SK-N-SH (cell line): ENCODE measurements at regions not wholly inside any gene's neighbourhood (a gene's known extent, or its start where the extent isn't known, plus 50 kb on each side); places are given as distances from the start of the nearest gene placed in this dataset.
"Not testable (repeated sequence)": the region's sequence is repeated elsewhere in the genome, so short reads cannot be mapped to it uniquely, and the experiment has no call there.

Experiments
- CTCF ChIA-PET: fragments of 300-600, 350-600 bp; formaldehyde crosslinking; extraction: SDS; loops from one replicate; lab custom pipeline; 2021; lab: Yijun Ruan, JAX
- POLR2A ChIA-PET: fragments of 350-600 bp; sonication (Branson Sonifier 250); formaldehyde crosslinking; extraction: SDS; loops from one replicate; lab custom pipeline; 2020; ENCODE audit warnings: antibody characterized with exemption, inconsistent platforms; lab: Yijun Ruan, JAX
- DNase-seq: peaks from one replicate; pipeline ENCODE4 v3.0.0; 2012
- H2AFZ ChIP-seq: fragments of 200-600 bp; sonication (generic); 2 replicates; pipeline ENCODE4 v1.8.1; 2016; ENCODE audit warnings: antibody characterized with exemption, mild to moderate bottlenecking, low read depth
- H3F3A ChIP-seq: fragments of 200-600 bp; sonication (generic); replicated peaks from 2 replicates; pipeline ENCODE3; 2016; ENCODE audit warnings: antibody characterized with exemption, mild to moderate bottlenecking; ENCODE audit not compliant: insufficient read depth
- H3K27ac ChIP-seq, 2 experiments: fragments of 200-500 bp in 1 of 2; fragments of 200-600 bp in 1 of 2; sonication (Bioruptor generic) in 1 of 2; sonication (generic), shearing (Covaris generic) in 1 of 2; 2 replicates each; pipeline versions ENCODE4 v1.5.1 to v1.6.1; 2014 to 2016; ENCODE audit warnings: low read depth in 2 of 2, inconsistent platforms in 1 of 2, low read length in 1 of 2, mild to moderate bottlenecking in 1 of 2, mixed read lengths in 1 of 2
- H3K27me3 ChIP-seq: fragments of 200-600 bp; sonication (generic), shearing (Covaris generic); 2 replicates; pipeline ENCODE4 v1.6.1; 2016; ENCODE audit warnings: mixed run types; ENCODE audit not compliant: insufficient read depth
- H3K36me3 ChIP-seq, 2 experiments: fragments of 200-500 bp in 1 of 2; fragments of 200-600 bp in 1 of 2; sonication (Bioruptor generic) in 1 of 2; sonication (generic) in 1 of 2; replicated peaks in 1 of 2; 2 replicates each; pipeline versions ENCODE3 to v1.5.1; 2014 to 2016; ENCODE audit warnings: low read length in 1 of 2, mild to moderate bottlenecking in 1 of 2; ENCODE audit not compliant: insufficient read depth in 2 of 2, control insufficient read depth in 1 of 2
- H3K4me1 ChIP-seq, 2 experiments: fragments of 200-500 bp in 1 of 2; fragments of 200-600 bp in 1 of 2; sonication (Bioruptor generic) in 1 of 2; sonication (generic), shearing (Covaris generic) in 1 of 2; 2 replicates each; pipeline versions ENCODE4 v1.5.1 to v1.6.1; 2014 to 2016; ENCODE audit warnings: low read depth in 1 of 2, low read length in 1 of 2, mixed run types in 1 of 2; ENCODE audit not compliant: insufficient read depth in 2 of 2, control insufficient read depth in 1 of 2
- H3K4me2 ChIP-seq: fragments of 200-600 bp; sonication (generic), shearing (Covaris generic); 2 replicates; pipeline ENCODE4 v1.6.1; 2017; ENCODE audit warnings: mixed run types
- H3K4me3 ChIP-seq, 2 experiments: fragments of 200-500 bp in 1 of 2; fragments of 200-600 bp in 1 of 2; sonication (Bioruptor generic) in 1 of 2; sonication (generic), shearing (Covaris generic) in 1 of 2; 2 replicates each; pipeline versions ENCODE4 v1.5.1 to v1.8.1; 2014 to 2016; ENCODE audit warnings: low read depth in 2 of 2, inconsistent platforms in 1 of 2, low read length in 1 of 2, mild to moderate bottlenecking in 1 of 2, mixed read lengths in 1 of 2, moderate library complexity in 1 of 2
- H3K79me2 ChIP-seq: fragments of 200-600 bp; sonication (generic); 2 replicates; pipeline ENCODE4 v1.8.1; 2017; ENCODE audit warnings: mild to moderate bottlenecking; ENCODE audit not compliant: insufficient read depth
- H3K9ac ChIP-seq: fragments of 200-600 bp; sonication (generic); 2 replicates; pipeline ENCODE4 v1.6.1; 2017; ENCODE audit warnings: mixed run types
- H3K9me2 ChIP-seq: fragments of 200-600 bp; sonication (generic); 2 replicates; pipeline ENCODE4 v1.6.1; 2017; ENCODE audit warnings: mixed run types
- H3K9me3 ChIP-seq: fragments of 200-600 bp; sonication (generic); 2 replicates; pipeline ENCODE4 v1.6.1; 2017; ENCODE audit warnings: mixed run types, mild to moderate bottlenecking, moderate library complexity
- H4K20me1 ChIP-seq: fragments of 200-600 bp; sonication (generic); 2 replicates; pipeline ENCODE4 v1.6.1; 2017; ENCODE audit warnings: mild to moderate bottlenecking, mixed run types; ENCODE audit not compliant: insufficient read depth
- CHD2 ChIP-seq: fragments of 150-350 bp; IDR thresholded peaks from 2 replicates; pipeline ENCODE4 v1.6.1; 2018; ENCODE audit warnings: low read length; ENCODE audit not compliant: partially characterized antibody
- EP300 ChIP-seq, 2 experiments: IDR thresholded peaks; 2 replicates each; pipeline versions ENCODE4 v1.4.0 to v1.6.1; 2012; ENCODE audit warnings: borderline replicate concordance in 1 of 2, low read depth in 1 of 2, low read length in 1 of 2
- EZH2phosphoT487 ChIP-seq: fragments of 200-600 bp; sonication (generic); IDR thresholded peaks from 2 replicates; pipeline ENCODE4 v1.6.1; 2017; ENCODE audit warnings: low read depth, mixed run types, mild to moderate bottlenecking, antibody characterized with exemption, moderate library complexity, borderline replicate concordance
- FOXJ3 ChIP-seq: sonication (generic); formaldehyde crosslinking; IDR thresholded peaks from 2 replicates; pipeline ENCODE4 v1.5.1; 2020; ENCODE audit warnings: mild to moderate bottlenecking, missing genetic modification reagents
- GATA2 ChIP-seq: sonication (generic); formaldehyde crosslinking; IDR thresholded peaks from 2 replicates; pipeline ENCODE4 v1.5.0; 2020; ENCODE audit warnings: mild to moderate bottlenecking, missing genetic modification reagents
- PBX3 ChIP-seq: IDR thresholded peaks from 2 replicates; pipeline ENCODE4; 2012
- SIN3A ChIP-seq: IDR thresholded peaks from 2 replicates; pipeline ENCODE4 v1.6.1; 2012; ENCODE audit warnings: low read depth, mild to moderate bottlenecking, low read length, moderate library complexity, borderline replicate concordance
- SMC3 ChIP-seq: IDR thresholded peaks from 2 replicates; pipeline ENCODE4 v1.6.1; 2012; ENCODE audit warnings: low read depth, low read length, improper control_type of control experiment
- TAF1 ChIP-seq: IDR thresholded peaks from 2 replicates; pipeline ENCODE4 v1.6.1; 2012; ENCODE audit warnings: low read depth, mild to moderate bottlenecking, low read length, moderate library complexity, borderline replicate concordance
- TCF12 ChIP-seq: IDR thresholded peaks from 2 replicates; pipeline ENCODE4 v1.4.0; 2012
- TEAD4 ChIP-seq: IDR thresholded peaks from 2 replicates; pipeline ENCODE4 v1.4.0; 2012; ENCODE audit warnings: mild to moderate bottlenecking, borderline replicate concordance; ENCODE audit not compliant: insufficient read depth
- USF1 ChIP-seq: IDR thresholded peaks from 2 replicates; pipeline ENCODE4 v1.4.0; 2012; ENCODE audit warnings: low read depth, borderline replicate concordance
- WGBS: methylation state at CpG from one replicate; pipeline ENCODE4 v1.1.6; 2017; ENCODE audit warnings: low lambda C conversion rate; 5-methylcytosine and 5-hydroxymethylcytosine counted together

GRCh38 chr1:14177866-14178265 lies 420.6 kb upstream of the KAZN start:
- DNase-seq, CTCF ChIA-PET: not testable (repeated sequence)
- 39% methylated on average over 5 of the region's 5 CpGs for WGBS

GRCh38 chr1:14180738-14181137 lies 417.7 kb upstream of the KAZN start:
- H3K36me3 ChIP-seq = no peaks in the 10 kb centered on the region
- no peaks in the 10 kb centered on the region; a peak in 1 of 4 replicates for H3K4me1 ChIP-seq
- no peaks in the 10 kb centered on the region for H4K20me1 ChIP-seq
- H3K4me3 ChIP-seq = no peak overlapping the region
- H3K27ac ChIP-seq = no peak overlapping the region
- POLR2A ChIA-PET = no interaction called here
- CTCF ChIA-PET = no interaction called here
- no peak overlapping the region for H3K9ac ChIP-seq
- TF ChIP-seq FOXJ3 (CRISPR knock-in tag) (no peak), GATA2 (CRISPR knock-in tag) (no peak), TEAD4 (no peak), TAF1 (no peak), PBX3 (no peak), SMC3 (no peak), SIN3A (no peak), TCF12 (no peak), EP300 (IDR thresholded peaks at IDR 0.05; ENCODE audit: borderline replicate concordance in 1 of 2, low read depth in 1 of 2, low read length in 1 of 2) (no peak), USF1 (no peak), EZH2phosphoT487 (no peak), CHD2 (no peak)
- TF ChIP-seq, all 33 proteins: peak for 0
- no peak for DNase-seq
- Histone ChIP-seq H3K9me2 (no peaks in the 10 kb centered on the region), H3K27me3 (no peaks in the 10 kb centered on the region), H3F3A (no peaks in the 10 kb centered on the region), H2AFZ (no peak overlapping the region), H3K4me2 (no peak overlapping the region), H3K9me3 (no peaks in the 10 kb centered on the region), H3K79me2 (no peaks in the 10 kb centered on the region)
- WGBS = 13% methylated on average over 4 of the region's 4 CpGs

More at GRCh38 chr1:14177866-14178265, 420.6 kb upstream of the KAZN start:
- H3F3A ChIP-seq, H3K36me3 ChIP-seq, H2AFZ ChIP-seq, POLR2A ChIA-PET, H3K9me3 ChIP-seq, H3K27ac ChIP-seq, H3K4me2 ChIP-seq, H3K27me3 ChIP-seq, H3K4me1 ChIP-seq, H3K4me3 ChIP-seq, H3K79me2 ChIP-seq, H4K20me1 ChIP-seq, H3K9me2 ChIP-seq, H3K9ac ChIP-seq: not testable (repeated sequence)
